GM12891 (cell line): ENCODE measurements at regions not wholly inside any gene's neighbourhood (a gene's known extent, or its start where the extent isn't known, plus 50 kb on each side); places are given as distances from the start of the nearest gene placed in this dataset.

ENCODE experiments used
- POLR2A ChIP-seq: IDR thresholded peaks from 2 replicates; pipeline ENCODE4 v1.6.1; 2011; ENCODE audit warnings: low read depth, low read length, control low read depth
- POLR2AphosphoS5 ChIP-seq: IDR thresholded peaks from 2 replicates; pipeline ENCODE4 v1.6.1; 2011; ENCODE audit warnings: low read depth, low read length, control low read depth
- SPI1 ChIP-seq: IDR thresholded peaks from 2 replicates; pipeline ENCODE4 v1.6.1; 2011; ENCODE audit warnings: low read depth, low read length, control low read depth
- TAF1 ChIP-seq: IDR thresholded peaks from 2 replicates; pipeline ENCODE4 v1.6.1; 2011; ENCODE audit warnings: low read depth, low read length, control low read depth

DNA sequence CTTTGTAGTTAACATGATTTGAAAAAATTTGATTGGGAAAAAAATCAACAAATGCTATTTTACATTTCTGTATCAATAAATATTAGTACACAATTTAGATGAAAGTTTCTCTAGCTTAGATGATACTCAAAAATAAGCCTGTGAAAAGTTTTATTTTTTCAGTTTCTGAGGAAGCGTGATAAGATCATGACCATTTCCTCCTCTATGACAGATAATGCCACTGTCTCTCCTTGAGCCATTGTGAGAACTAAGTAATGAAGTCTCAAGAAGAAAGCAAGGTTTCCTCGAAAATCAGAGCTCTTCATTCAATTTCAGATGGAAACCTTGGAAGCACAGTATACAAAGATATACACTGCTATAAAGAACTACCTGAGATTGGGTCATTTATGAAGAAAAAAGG is 395.0 kb downstream of the HDGFL1 start:
- TF ChIP-seq POLR2A (no peak), TAF1 (no peak), POLR2AphosphoS5 (no peak), SPI1 (no peak)
